Stimulated activated CD4-positive, alpha-beta T cell treated with anti-CD3 and anti-CD28 coated beads, Interleukin-4, amount 100 ng/mL, for 48 hours (primary cell): ENCODE measurements at regions not wholly inside any gene's neighbourhood (a gene's known extent, or its start where the extent isn't known, plus 50 kb on each side); places are given as distances from the start of the nearest gene placed in this dataset.
"Not testable (repeated sequence)": the region's sequence is repeated elsewhere in the genome, so short reads cannot be mapped to it uniquely, and the experiment has no call there.

ENCODE experiments used
- DNase-seq, 2 donors: peaks; one replicate each; pipeline ENCODE4 v3.0.0-alpha.2; 2020; ENCODE audit warnings: low read depth in 2 of 2

DNA sequence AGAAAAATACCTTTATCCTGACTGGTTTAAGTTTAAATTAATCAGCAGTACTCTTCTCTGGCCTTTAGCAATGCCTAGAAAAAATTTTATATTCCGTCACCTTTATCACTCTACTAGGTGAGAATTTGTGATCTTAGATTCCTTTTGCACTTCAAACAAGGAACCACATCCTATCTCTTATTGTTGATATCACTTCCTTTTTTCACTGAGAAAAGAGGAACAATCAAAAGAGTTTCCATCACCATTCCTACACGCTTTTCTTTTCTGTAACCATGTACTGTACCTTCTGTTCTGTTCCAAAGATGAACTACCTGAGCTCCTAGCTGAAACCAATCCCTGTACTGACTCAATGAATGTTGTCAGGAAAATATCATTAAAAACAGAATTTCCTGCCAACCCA lies 1379.0 kb upstream of the MIR17HG start:
- no peak for DNase-seq

DNA sequence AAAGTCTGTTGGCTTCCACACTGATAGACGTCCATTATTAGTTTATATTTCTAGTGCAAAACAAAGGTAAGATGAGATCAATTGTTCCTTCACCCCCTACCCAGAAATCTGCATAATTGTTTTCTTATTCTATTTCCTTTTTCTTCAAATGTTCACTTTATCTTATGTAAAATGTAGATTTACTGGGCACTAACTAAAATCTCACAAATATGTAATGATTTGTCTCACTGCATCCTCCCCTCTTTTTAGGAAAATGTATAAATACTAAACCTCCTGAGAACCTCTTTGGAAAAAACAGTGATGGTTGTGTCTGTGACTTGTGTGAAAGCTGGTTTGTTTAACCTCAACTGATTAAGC lies 1377.2 kb upstream of the MIR17HG start:
- DNase-seq = no peak

- DNase-seq = no peak
Observed at GRCh38 chr13:89977203-89977602, 1370.3 kb upstream of the MIR17HG start.

- no peak for DNase-seq
Observed at GRCh38 chr13:89980896-89981295, 1366.6 kb upstream of the MIR17HG start.

DNA sequence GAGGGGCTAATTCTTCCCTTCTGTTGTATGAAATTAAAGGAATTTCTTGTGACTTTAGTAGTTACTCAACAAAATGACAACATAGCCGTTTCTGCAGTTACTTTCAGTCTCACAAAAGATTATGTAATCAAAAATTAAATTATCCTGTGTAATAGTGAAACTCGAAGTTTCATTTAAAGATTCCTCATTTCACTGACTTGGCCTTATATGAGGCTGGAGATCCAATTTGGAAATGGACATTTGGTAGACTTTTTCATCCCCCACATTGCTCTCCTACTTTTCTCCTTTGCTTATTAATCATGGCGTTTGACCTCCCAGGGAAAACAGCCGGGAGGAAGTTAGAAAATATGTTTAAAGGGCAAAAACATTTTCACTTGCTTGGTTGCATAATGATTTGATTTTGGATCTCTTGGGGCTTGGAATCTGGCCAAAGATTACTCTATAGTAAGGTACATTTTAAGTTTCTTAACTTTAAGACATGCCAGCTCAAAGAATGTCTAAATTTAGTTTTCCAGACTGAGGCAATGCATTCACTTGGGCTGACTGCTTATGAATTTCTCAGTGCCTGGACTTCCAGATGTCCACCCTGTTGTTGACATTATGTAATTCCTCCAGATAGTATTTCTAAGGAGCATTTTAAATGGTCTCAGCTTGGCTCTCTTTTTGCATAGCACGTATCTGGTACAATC lies 1364.9 kb upstream of the MIR17HG start:
- DNase-seq = no peak

- DNase-seq = no peak
Observed at GRCh38 chr13:89988206-89988605, 1359.3 kb upstream of the MIR17HG start.

- no peak for DNase-seq
Observed at GRCh38 chr13:90003566-90003965, 1343.9 kb upstream of the MIR17HG start.

- DNase-seq = no peak
Observed at GRCh38 chr13:90008707-90009149, 1338.8 kb upstream of the MIR17HG start.

DNA sequence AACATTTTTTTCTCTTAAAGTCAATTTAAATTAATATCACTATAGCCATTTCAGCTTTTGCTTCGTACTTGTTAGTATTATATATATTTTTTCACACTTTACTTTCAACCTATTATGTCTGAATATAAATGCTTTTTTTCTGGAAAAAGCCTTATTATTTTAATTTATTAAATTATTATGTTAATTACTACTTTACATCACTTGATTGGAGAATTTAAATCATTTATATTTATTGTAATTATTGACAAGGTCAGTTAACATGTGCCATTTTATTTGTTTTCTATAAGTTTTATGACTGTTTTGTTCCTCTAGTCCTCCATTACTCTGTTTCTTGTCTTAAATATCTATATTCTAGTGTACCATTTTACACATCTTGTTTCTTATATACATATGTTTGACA lies 1333.4 kb upstream of the MIR17HG start:
- no peak for DNase-seq

DNA sequence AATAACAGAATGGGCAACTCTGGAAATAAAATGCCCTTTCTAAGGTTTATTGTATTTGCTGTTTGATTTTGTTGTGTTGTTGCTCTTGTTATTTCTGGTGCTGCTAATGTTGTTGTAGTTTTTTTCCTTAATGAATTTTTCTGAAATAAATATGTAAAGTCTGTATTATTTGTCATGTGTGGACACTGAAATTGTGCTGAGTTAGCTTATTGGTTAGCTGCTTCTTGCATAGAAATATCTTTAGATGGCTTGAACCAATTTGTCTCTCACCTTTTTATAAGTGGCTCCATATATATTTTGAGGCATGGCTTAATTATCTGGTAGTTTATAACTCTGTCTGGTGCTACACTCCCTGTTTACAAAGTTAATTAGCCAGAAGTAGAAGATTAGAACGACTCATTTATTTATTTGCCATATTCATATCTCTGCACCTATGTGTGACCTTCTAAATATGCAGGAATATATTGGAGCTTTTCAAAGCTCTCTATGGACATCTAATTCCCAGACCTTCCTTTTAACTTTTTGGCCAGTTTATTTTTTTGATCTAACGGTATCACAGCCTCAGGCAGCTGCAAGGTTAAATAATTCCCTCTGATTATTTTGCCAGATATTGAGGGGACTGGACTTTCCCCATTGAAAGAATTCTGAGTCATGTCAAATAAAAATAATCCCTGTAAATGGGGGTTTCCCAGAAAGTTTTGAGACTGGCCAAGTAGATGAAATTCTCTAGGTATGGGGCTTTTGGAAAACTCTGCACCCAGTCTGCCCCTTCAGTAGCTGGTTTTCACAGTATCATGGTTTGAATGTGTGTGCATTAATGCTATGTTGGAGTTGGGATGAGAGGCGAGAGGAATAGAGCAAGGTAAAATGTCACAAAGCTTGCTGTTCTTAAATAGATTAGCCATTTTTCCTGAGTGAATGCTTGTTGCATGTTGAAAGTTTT lies 1331.7 kb upstream of the MIR17HG start:
- no peak for DNase-seq

GRCh38 chr13:90016688-90017087 lies 1330.8 kb upstream of the MIR17HG start:
- DNase-seq = no peak

- DNase-seq = no peak
Observed at GRCh38 chr13:90020536-90021070, 1326.9 kb upstream of the MIR17HG start.

- DNase-seq = no peak
Observed at GRCh38 chr13:90027409-90027808, 1320.1 kb upstream of the MIR17HG start.

GRCh38 chr13:90032313-90032712 lies 1315.2 kb upstream of the MIR17HG start:
- DNase-seq = no peak

DNA sequence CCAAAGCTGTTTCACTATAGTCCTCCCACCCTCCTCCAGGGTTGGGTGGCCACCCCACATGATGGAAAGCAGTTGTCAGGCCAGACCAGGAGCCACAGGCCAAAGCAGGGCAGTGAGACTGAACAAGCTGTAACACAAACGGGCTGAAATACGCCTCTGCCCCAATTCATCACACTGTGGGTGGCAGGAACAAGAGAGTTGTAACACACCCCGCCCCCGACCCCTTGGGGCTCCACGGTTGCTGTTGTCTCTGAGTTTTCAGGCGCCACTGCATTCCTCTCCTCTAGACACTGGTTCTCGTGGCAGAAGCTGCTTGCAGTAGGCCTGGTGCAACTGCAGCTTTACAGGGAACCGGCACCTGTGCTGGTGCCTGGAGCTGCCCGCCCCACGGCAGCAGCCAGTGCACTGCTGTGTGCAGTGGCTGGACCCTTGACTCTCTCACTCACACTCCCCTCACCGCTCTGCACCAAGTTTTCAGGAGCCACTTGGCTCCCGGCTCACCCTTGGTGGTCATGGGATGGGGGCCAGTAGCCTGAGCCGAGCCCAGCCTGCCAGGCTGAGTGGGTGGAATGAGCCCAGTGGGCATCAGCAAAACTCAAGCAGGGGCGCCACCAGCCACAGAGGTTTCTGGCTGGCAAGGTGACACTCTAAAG lies 1314.5 kb upstream of the MIR17HG start:
- no peak for DNase-seq

DNA sequence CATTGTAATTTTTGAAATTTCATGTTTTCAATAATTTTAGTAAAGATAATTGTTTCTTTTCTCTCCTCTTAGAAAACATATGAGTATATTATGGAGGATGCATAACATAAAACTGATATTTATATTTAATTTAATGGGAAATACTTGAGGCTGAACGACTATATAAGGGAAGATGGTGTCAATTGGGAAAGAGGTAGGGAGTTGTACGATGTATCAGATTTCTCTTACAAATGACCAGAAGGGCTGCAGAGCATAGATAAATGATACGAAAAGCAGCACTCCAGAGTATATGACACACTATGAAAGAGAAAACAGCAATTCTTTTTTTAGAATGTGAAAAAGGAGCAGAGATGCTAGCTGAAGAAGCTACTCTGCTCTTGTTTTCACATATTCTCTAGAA lies 1308.0 kb upstream of the MIR17HG start:
- DNase-seq = no peak

- no peak for DNase-seq
Observed at GRCh38 chr13:90047600-90047999, 1299.9 kb upstream of the MIR17HG start.

DNA sequence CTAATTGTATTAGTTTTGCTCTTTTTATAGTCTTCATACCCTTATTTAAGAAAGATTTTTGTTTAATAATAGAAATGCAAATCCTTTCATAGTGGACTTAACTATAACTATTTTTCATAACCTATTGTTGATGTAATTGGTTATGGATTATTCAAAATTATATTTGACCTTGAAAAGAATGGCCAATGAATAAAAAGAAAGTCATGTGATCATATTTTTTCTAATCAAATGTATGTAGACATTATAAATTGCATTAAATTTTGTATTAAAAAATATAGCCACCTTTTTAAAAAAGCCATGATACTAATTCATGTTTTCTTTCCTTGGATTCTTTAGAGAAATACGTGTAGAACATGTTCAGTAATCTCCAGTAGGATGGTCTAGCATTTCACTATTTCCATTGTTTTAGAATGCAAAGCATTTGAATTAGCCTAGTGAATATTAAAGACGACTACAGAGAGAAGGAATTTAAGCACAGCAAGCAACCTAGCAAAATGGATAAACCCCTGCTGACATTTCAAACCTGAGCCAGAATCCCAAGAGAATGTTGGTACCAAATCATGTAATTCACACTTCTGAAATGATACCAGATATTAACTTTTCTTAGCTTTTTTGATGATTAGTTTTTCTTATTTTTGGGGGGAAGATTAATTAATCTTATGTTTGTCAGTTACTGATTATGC lies 1297.4 kb upstream of the MIR17HG start:
- DNase-seq = no peak

DNA sequence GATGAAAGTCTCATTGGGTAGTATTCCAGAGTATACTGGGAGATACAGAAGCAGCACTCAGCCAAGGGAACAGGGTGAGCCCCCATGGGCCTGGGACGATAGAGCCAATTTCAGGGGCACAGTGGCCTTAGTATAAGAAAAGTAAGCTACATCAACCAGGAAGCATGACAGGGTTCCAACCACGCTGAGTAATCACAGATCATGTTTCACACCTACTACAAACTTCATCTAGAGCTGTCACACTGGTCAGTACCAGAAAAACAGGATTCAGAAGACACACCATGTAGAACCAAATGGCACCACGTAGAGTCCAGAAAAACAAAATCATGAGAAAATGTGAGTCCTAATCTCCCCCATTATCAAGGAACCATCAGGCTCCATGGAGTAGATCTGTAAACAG lies 1292.4 kb upstream of the MIR17HG start:
- no peak for DNase-seq

GRCh38 chr13:90055760-90056159 lies 1291.7 kb upstream of the MIR17HG start:
- no peak for DNase-seq

- DNase-seq = not testable (repeated sequence)
Observed at GRCh38 chr13:90064226-90064625, 1283.3 kb upstream of the MIR17HG start.

DNA sequence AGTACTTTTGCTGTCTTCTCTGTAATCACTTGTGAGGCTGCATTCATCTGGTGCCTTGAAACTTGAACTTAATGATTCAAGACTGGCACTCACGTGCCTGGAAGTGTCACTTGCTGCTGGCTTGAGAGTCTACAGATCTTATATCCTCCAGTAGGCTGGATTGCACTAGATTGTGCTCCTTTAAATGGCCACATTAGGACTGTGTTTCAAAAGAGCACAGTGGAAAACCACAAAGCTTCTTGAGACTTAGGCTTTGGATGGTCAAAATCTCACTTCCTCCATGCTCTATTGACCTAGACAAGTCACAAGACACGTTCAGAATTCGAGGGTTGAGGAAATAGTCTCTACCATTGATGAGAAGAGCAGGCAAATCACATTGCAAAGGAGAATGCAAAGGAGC lies 1278.8 kb upstream of the MIR17HG start:
- DNase-seq = no peak
